ENCODE measurements at regions not wholly inside any gene's neighbourhood (a gene's known extent, or its start where the extent isn't known, plus 50 kb on each side); places are given as distances from the start of the nearest gene placed in this dataset.

- no peak for TF ChIP-seq CTCF (IDR thresholded peaks at IDR 0.05; ENCODE audit: low read depth, low read length)
- no peak overlapping the region for H3K4me3 ChIP-seq (ENCODE audit: low read depth, low read length)
Measured at GRCh38 chr2:239700686-239701345, 300.0 kb upstream of the HDAC4 start.

- H3K4me3 ChIP-seq (ENCODE audit: low read depth, low read length) = no peak overlapping the region
- TF ChIP-seq CTCF (IDR thresholded peaks at IDR 0.05; ENCODE audit: low read depth, low read length) = no peak
Measured at GRCh38 chr2:239697399-239698164, 296.8 kb upstream of the HDAC4 start.

GRCh38 chr2:239696559-239697207 lies 295.9 kb upstream of the HDAC4 start:
- H3K4me3 ChIP-seq (ENCODE audit: low read depth, low read length) = no peak overlapping the region
- TF ChIP-seq CTCF (IDR thresholded peaks at IDR 0.05; ENCODE audit: low read depth, low read length) = no peak

- no peak for TF ChIP-seq CTCF (IDR thresholded peaks at IDR 0.05; ENCODE audit: low read depth, low read length)
- no peak overlapping the region for H3K4me3 ChIP-seq (ENCODE audit: low read depth, low read length)
Measured at GRCh38 chr2:239695728-239696240, 295.0 kb upstream of the HDAC4 start.

- no peak for TF ChIP-seq CTCF (IDR thresholded peaks at IDR 0.05; ENCODE audit: low read depth, low read length)
- no peak overlapping the region for H3K4me3 ChIP-seq (ENCODE audit: low read depth, low read length)
Measured at GRCh38 chr2:239695106-239695727, 294.4 kb upstream of the HDAC4 start.

- no peak overlapping the region for H3K4me3 ChIP-seq (ENCODE audit: low read depth, low read length)
- TF ChIP-seq CTCF (IDR thresholded peaks at IDR 0.05; ENCODE audit: low read depth, low read length) = no peak
Measured at GRCh38 chr2:239694487-239694886, 293.7 kb upstream of the HDAC4 start.

Measured in WI38 (cell line).